Body of pancreas (tissue), 4 donors: ENCODE measurements at regions not wholly inside any gene's neighbourhood (a gene's known extent, or its start where the extent isn't known, plus 50 kb on each side); places are given as distances from the start of the nearest gene placed in this dataset.
"Not testable (repeated sequence)": the region's sequence is repeated elsewhere in the genome, so short reads cannot be mapped to it uniquely, and the experiment has no call there.

ENCODE experiments used
- ATAC-seq: fragments of 150-250 bp; one replicate; pipeline ENCODE4 v1.9.1; 2016
- DNase-seq, 4 donors: peaks; one replicate each; pipeline ENCODE4 v3.0.0-alpha.2; 2019
- H3K27ac ChIP-seq, 4 donors: fragments of 200-600 bp; sonication (generic); 1 replicate in 3 of 4; 2 replicates in 1 of 4; pipeline versions ENCODE4 v1.5.1 to v1.6.1; 2016 to 2019; ENCODE audit warnings: mild to moderate bottlenecking in 1 of 4, mixed read lengths in 1 of 4, moderate library complexity in 1 of 4
- H3K27me3 ChIP-seq, 2 donors: fragments of 200-600 bp; sonication (generic); one replicate each; pipeline ENCODE4 v1.6.0; 2016; ENCODE audit warnings: mild to moderate bottlenecking in 1 of 2
- H3K36me3 ChIP-seq, 2 donors: fragments of 200-600 bp; sonication (generic); replicated peaks in 1 of 2; 2 replicates each; pipeline ENCODE4 v1.5.1; 2016; ENCODE audit warnings: low read depth in 2 of 2; ENCODE audit not compliant: insufficient read depth in 1 of 2
- H3K4me1 ChIP-seq: fragments of 200-600 bp; sonication (generic); one replicate; pipeline ENCODE4 v1.6.0; 2016
- H3K4me3 ChIP-seq, 2 donors: fragments of 200-600 bp; sonication (generic); 1 replicate in 1 of 2; 2 replicates in 1 of 2; pipeline ENCODE4 v1.5.1; 2016 to 2019
- H3K9me3 ChIP-seq, 3 donors: fragments of 200-600 bp; sonication (generic); 1 replicate in 2 of 3; 2 replicates in 1 of 3; pipeline ENCODE4 v1.5.1; 2016
- CTCF ChIP-seq, 7 experiments: fragments of 450-650 bp in 4 of 7; fragments of 200-600 bp in 3 of 7; sonication (generic) in 3 of 7; IDR thresholded peaks; one replicate each; pipeline ENCODE4 v1.5.1; 2016 to 2019; ENCODE audit warnings: antibody characterized with exemption in 7 of 7
- POLR2A ChIP-seq, 3 donors: fragments of 450-650 bp; IDR thresholded peaks; one replicate each; pipeline ENCODE4 v1.6.1; 2016; ENCODE audit warnings: antibody characterized with exemption in 3 of 3, mild to moderate bottlenecking in 2 of 3
- WGBS, 2 donors: methylation state at CpG; one replicate each; pipeline ENCODE4 v1.1.5; 2017; 5-methylcytosine and 5-hydroxymethylcytosine counted together
- intact Hi-C: fragments of 100-400 bp; cut with DNase I; formaldehyde crosslinking; loops from one replicate; pipeline ENCODE4 v1.15.1; 2023

- Histone ChIP-seq H3K4me1 (no peaks in the 10 kb centered on the region), H3K36me3 (no peaks in the 10 kb centered on the region), H3K27me3 (no peaks in the 10 kb centered on the region), H3K27ac (no peak overlapping the region), H3K4me3 (no peak overlapping the region), H3K9me3 (no peaks in the 10 kb centered on the region)
- 67 to 75% methylated on average over 4 of the region's 4 CpGs for WGBS, 2 donors
- intact Hi-C loops: no loop called here
- ATAC-seq: no peak
- DNase-seq: no peak
- TF ChIP-seq CTCF (IDR thresholded peaks at IDR 0.05): no peak
- no peak for TF ChIP-seq POLR2A (IDR thresholded peaks at IDR 0.05)
Measured at GRCh38 chr21:34229353-34229752, 134.5 kb upstream of the KCNE2 start.

- 65 to 71% methylated on average over 6 of the region's 6 CpGs for WGBS, 2 donors
- not testable (repeated sequence) for H3K27ac ChIP-seq
Measured at GRCh38 chr21:34233741-34234140, 130.1 kb upstream of the KCNE2 start.

GRCh38 chr21:34235514-34235913 lies 128.3 kb upstream of the KCNE2 start:
- H3K4me3 ChIP-seq: no peak overlapping the region
- 4 to 18% methylated on average over 1 of the region's 1 CpG for WGBS, 2 donors
- no peaks in the 10 kb centered on the region for H3K27me3 ChIP-seq
- no peaks in the 10 kb centered on the region for H3K4me1 ChIP-seq
- intact Hi-C loops: no loop called here
- ATAC-seq (no peak), DNase-seq (no peak)
- H3K36me3 ChIP-seq: no peaks in the 10 kb centered on the region
- H3K9me3 ChIP-seq: no peaks in the 10 kb centered on the region
- TF ChIP-seq CTCF (IDR thresholded peaks at IDR 0.05) (no peak), POLR2A (IDR thresholded peaks at IDR 0.05) (no peak)
- H3K27ac ChIP-seq: no peak overlapping the region

More at GRCh38 chr21:34233741-34234140, 130.1 kb upstream of the KCNE2 start:
- H3K36me3 ChIP-seq, intact Hi-C loops, DNase-seq, H3K9me3 ChIP-seq, H3K4me3 ChIP-seq, H3K4me1 ChIP-seq, ATAC-seq, H3K27me3 ChIP-seq: not testable (repeated sequence)

GRCh38 chr21:34242973-34243372 lies 120.8 kb upstream of the KCNE2 start:
- intact Hi-C loops: no loop called here
- Histone ChIP-seq H3K9me3 (peaks cover 0 to 6% (median 0%) of the 10 kb centered on the region in 3 donors), H3K36me3 (no peaks in the 10 kb centered on the region), H3K27ac (no peak overlapping the region), H3K4me1 (no peaks in the 10 kb centered on the region), H3K27me3 (no peaks in the 10 kb centered on the region), H3K4me3 (no peak overlapping the region)
- ATAC-seq (no peak), DNase-seq (no peak)
- WGBS, 2 donors: 58 to 70% methylated on average over 2 of the region's 2 CpGs
- TF ChIP-seq POLR2A (IDR thresholded peaks at IDR 0.05): no peak
- no peak for TF ChIP-seq CTCF (IDR thresholded peaks at IDR 0.05)

- peak; percentile 16 to 44 (median 32) for DNase-seq
Measured at GRCh38 chr21:34243562-34243961, 120.2 kb upstream of the KCNE2 start.

More at GRCh38 chr21:34243562-34243961, 120.2 kb upstream of the KCNE2 start:
- Histone ChIP-seq H3K27me3 (no peaks in the 10 kb centered on the region), H3K36me3 (no peaks in the 10 kb centered on the region), H3K27ac (no peak overlapping the region), H3K4me1 (no peaks in the 10 kb centered on the region), H3K4me3 (no peak overlapping the region), H3K9me3 (peaks cover 0 to 6% (median 0%) of the 10 kb centered on the region in 3 donors)
- 67 to 72% methylated on average over 1 of the region's 1 CpG for WGBS, 2 donors
- intact Hi-C loops: no loop called here
- TF ChIP-seq POLR2A (IDR thresholded peaks at IDR 0.05): no peak
- peak; percentile 11 to 50 (median 33) for TF ChIP-seq CTCF (IDR thresholded peaks at IDR 0.05)
- ATAC-seq: no peak
